ENCODE measurements at regions not wholly inside any gene's neighbourhood (a gene's known extent, or its start where the extent isn't known, plus 50 kb on each side); places are given as distances from the start of the nearest gene placed in this dataset.

GRCh38 chr1:194537521-194537920 lies 1351.1 kb upstream of the B3GALT2 start:
- Histone ChIP-seq H3K36me3 (no peaks in the 10 kb centered on the region), H3K4me1 (no peaks in the 10 kb centered on the region), H3K27me3 (no peaks in the 10 kb centered on the region), H3K27ac (no peak overlapping the region), H3K4me3 (no peak overlapping the region), H3K9me3 (peaks cover 0 to 13% of the 10 kb centered on the region in 2 donors)
- ATAC-seq, result no peak
- intact Hi-C loops (cut with DNase I), result no loop called here
- TF ChIP-seq, protein P1, sequence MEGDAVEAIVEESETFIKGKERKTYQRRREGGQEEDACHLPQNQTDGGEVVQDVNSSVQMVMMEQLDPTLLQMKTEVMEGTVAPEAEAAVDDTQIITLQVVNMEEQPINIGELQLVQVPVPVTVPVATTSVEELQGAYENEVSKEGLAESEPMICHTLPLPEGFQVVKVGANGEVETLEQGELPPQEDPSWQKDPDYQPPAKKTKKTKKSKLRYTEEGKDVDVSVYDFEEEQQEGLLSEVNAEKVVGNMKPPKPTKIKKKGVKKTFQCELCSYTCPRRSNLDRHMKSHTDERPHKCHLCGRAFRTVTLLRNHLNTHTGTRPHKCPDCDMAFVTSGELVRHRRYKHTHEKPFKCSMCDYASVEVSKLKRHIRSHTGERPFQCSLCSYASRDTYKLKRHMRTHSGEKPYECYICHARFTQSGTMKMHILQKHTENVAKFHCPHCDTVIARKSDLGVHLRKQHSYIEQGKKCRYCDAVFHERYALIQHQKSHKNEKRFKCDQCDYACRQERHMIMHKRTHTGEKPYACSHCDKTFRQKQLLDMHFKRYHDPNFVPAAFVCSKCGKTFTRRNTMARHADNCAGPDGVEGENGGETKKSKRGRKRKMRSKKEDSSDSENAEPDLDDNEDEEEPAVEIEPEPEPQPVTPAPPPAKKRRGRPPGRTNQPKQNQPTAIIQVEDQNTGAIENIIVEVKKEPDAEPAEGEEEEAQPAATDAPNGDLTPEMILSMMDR (IDR thresholded peaks at IDR 0.05), result no peak
- no peak for DNase-seq

DNA sequence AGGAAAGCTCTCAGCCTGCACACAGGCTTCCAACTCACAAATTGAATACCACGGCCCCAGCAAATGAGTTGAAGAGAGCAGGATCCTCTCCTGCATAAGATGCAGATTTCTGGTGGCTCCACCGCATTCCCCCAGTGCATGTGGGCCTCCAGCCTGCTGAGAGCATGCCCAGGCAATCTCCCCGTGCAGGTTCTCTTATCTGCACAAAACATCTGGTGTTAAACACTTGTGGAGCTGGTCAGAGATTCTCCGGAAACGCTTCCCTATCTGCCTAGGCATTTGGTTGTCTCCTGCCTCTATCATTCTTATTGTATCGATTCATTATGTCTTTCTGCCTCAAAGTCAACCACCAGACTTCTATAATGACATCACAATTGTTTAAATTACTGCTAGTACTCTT lies 1349.0 kb upstream of the B3GALT2 start:
- DNase-seq (no peak), ATAC-seq (no peak)
- H3K9me3 ChIP-seq, result no peaks in the 10 kb centered on the region
- no peak overlapping the region for H3K4me3 ChIP-seq
- H3K4me1 ChIP-seq, result no peaks in the 10 kb centered on the region
- TF ChIP-seq, protein P1 (IDR thresholded peaks at IDR 0.05), result no peak
- no peaks in the 10 kb centered on the region for H3K27me3 ChIP-seq
- H3K27ac ChIP-seq, result no peak overlapping the region
- intact Hi-C loops (cut with DNase I), result no loop called here
- H3K36me3 ChIP-seq, result no peaks in the 10 kb centered on the region

GRCh38 chr1:194534784-194535183 lies 1348.4 kb upstream of the B3GALT2 start:
- no peaks in the 10 kb centered on the region for H3K4me1 ChIP-seq
- H3K27ac ChIP-seq, result no peak overlapping the region
- DNase-seq (no peak), ATAC-seq (no peak)
- no peaks in the 10 kb centered on the region for H3K27me3 ChIP-seq
- intact Hi-C loops (cut with DNase I), result no loop called here
- TF ChIP-seq, protein P1 (IDR thresholded peaks at IDR 0.05), result no peak
- H3K4me3 ChIP-seq, result no peak overlapping the region
- no peaks in the 10 kb centered on the region for H3K36me3 ChIP-seq
- no peaks in the 10 kb centered on the region for H3K9me3 ChIP-seq

- H3K4me3 ChIP-seq, result no peak overlapping the region
- intact Hi-C loops (cut with DNase I), result no loop called here
- no peaks in the 10 kb centered on the region for H3K4me1 ChIP-seq
- TF ChIP-seq, protein P1 (IDR thresholded peaks at IDR 0.05), result no peak
- no peak for DNase-seq
- ATAC-seq, result no peak
- no peaks in the 10 kb centered on the region for H3K27me3 ChIP-seq
- no peaks in the 10 kb centered on the region for H3K36me3 ChIP-seq
- H3K9me3 ChIP-seq, result no peaks in the 10 kb centered on the region
- no peak overlapping the region for H3K27ac ChIP-seq
Measured at GRCh38 chr1:194533641-194534040, 1347.2 kb upstream of the B3GALT2 start.

GRCh38 chr1:194517567-194517966 lies 1331.2 kb upstream of the B3GALT2 start:
- TF ChIP-seq, protein P1 (IDR thresholded peaks at IDR 0.05), result no peak
- intact Hi-C loops (cut with DNase I), result no loop called here
- H3K36me3 ChIP-seq, result no peaks in the 10 kb centered on the region
- no peaks in the 10 kb centered on the region for H3K4me1 ChIP-seq
- ATAC-seq, result no peak
- H3K9me3 ChIP-seq, result no peaks in the 10 kb centered on the region
- H3K27ac ChIP-seq, result no peak overlapping the region
- no peak for DNase-seq
- H3K27me3 ChIP-seq, result no peaks in the 10 kb centered on the region
- H3K4me3 ChIP-seq, result no peak overlapping the region

Data from left lung (tissue), 4 donors.